OCI-LY1 (cell line): ENCODE measurements at regions not wholly inside any gene's neighbourhood (a gene's known extent, or its start where the extent isn't known, plus 50 kb on each side); places are given as distances from the start of the nearest gene placed in this dataset.

Experiments used
- CTCF ChIP-seq: fragments of 200-600 bp; sonication (generic), shearing (Covaris generic); IDR thresholded peaks from 2 replicates; pipeline ENCODE4 v1.5.1; 2017; ENCODE audit warnings: mild to moderate bottlenecking, antibody characterized with exemption, low read length, moderate library complexity, mixed read lengths
- EZH2 ChIP-seq: fragments of 200-600 bp; sonication (generic), shearing (Covaris generic); IDR thresholded peaks from 2 replicates; pipeline ENCODE4 v1.8.0; 2017; ENCODE audit warnings: borderline replicate concordance, mixed run types, mild to moderate bottlenecking, antibody characterized with exemption, low read length, moderate library complexity, mixed read lengths

- TF ChIP-seq CTCF: no peak
- TF ChIP-seq EZH2: no peak
Observed at GRCh38 chr4:53815281-53815680, 224.0 kb upstream of the LNX1 start.
